Inflammatory macrophage treated with lipopolysaccharide for 1 hour (primary cell): ENCODE measurements at regions not wholly inside any gene's neighbourhood (a gene's known extent, or its start where the extent isn't known, plus 50 kb on each side); places are given as distances from the start of the nearest gene placed in this dataset.

Experiments used
- DNase-seq, 2 donors: peaks; one replicate each; pipeline ENCODE4 v3.0.0-alpha.2; 2020 to 2022

DNA sequence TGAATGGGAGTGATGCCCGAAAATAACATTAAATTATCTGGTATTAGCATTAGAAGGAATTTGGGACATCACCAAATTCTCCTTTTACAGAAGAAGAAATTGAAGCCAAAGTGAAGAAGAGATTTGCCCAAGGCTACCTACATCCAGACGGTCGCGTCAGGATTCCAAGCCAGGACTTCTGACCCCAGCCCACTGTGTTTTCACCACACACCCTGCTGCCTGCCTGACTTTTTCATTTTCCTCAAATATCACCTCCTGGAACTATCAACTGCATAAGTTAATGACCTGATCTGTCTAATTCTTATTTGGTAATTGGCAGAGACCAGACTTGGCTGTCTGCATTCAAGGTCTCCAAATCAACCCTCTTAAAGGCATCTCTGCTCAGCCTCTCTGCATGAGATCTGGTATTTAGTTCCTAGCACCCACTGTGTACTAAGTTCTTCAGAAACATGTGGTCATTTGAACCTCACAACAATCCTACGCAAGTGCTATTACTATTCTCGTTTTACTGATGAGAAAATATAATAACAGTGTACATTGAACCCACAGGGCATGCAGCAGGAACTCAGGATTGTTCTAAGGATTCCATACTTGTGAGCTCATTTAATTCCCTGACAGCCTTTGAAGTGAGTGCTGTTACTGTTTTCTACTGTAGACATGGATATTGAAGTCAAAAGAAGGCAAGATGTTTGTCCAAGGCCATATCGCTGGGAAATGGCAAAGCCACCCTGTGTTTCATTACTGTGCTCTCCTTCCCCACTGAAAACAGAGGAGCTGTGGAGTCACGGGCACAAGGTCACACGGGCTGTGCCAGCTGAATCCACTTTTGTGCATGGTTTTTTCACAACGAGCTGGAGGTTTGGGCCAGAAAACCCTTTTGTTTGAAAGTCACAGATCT is 195.2 kb upstream of the C1QTNF7 start:
- no peak for DNase-seq

- DNase-seq: no peak
Observed at GRCh38 chr4:15233264-15233597, 194.6 kb upstream of the C1QTNF7 start.

GRCh38 chr4:15233626-15234025 is 194.2 kb upstream of the C1QTNF7 start:
- no peak for DNase-seq

- DNase-seq: peak; percentile 61 to 66
Observed at GRCh38 chr4:15234116-15234855, 193.5 kb upstream of the C1QTNF7 start.

- peak in 1 of 2 donors; percentile 67 for DNase-seq
Observed at GRCh38 chr4:15234856-15235126, 193.0 kb upstream of the C1QTNF7 start.

GRCh38 chr4:15235135-15235534 is 192.7 kb upstream of the C1QTNF7 start:
- no peak for DNase-seq

- peak; percentile 75 to 93 for DNase-seq
Observed at GRCh38 chr4:15237648-15238230, 190.1 kb upstream of the C1QTNF7 start.

DNA sequence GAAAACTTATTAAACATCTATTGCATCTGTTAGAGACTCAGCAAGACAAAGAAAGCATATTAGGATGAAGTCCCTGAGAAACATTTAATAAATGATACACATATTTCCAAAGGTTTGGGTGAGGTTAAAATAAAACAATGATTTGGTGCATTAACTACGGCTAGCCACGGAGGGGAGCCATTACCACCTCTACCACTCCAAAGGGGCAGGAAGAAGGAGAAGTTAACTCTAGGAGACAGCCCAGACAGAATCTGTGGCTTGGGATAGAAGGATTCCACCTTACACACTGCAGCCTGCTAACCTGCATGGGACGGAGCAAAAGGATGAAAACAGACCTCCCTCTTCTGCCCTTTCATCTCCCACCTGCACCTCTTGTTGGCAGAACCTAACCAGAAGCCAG is 189.1 kb upstream of the C1QTNF7 start:
- DNase-seq: peak; percentile 49 to 65

- no peak for DNase-seq
Observed at GRCh38 chr4:15239866-15240265, 188.0 kb upstream of the C1QTNF7 start.

DNA sequence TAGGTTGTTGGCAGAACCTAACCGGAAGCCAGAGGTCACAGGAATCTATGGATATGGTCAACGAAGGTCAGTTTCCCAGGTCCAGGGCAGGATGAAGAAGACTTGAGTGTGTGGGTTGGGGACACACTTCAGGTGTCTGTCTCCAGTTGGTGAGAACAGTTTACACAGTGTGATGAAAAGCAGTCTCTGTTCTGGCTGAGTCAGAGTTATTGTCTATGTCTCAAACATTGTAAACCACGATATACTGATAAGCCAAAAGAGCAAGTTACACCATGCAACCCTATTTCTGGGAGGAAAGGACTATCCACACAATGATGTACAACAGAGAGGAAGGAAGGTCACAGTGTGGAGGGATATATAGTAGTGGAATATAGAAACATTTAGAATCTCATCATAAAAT is 187.1 kb upstream of the C1QTNF7 start:
- no peak for DNase-seq

- DNase-seq: peak; percentile 48 to 70
Observed at GRCh38 chr4:15242021-15242420, 185.8 kb upstream of the C1QTNF7 start.

DNA sequence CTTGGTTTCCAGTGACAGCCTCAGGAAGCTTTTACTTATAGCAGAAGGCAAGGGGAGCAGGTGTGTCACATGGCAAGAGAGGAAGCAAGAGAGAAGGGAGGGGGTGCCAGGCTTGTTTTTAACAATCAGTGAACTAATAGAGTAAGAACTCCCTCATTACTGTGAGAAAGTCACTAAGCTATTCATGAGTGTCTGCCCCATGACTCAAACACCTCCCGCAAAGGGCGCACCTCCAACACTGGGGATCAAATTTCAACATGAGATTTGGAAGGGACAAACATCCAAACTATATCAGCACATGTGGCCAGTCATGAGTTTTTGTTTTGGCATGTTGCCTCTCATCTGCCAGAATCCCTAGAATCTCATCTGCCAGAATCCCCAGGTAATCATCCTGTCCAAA is 183.5 kb upstream of the C1QTNF7 start:
- DNase-seq: no peak

GRCh38 chr4:15245006-15245530 is 182.8 kb upstream of the C1QTNF7 start:
- no peak for DNase-seq

GRCh38 chr4:15250021-15250441 is 177.8 kb upstream of the C1QTNF7 start:
- no peak for DNase-seq

GRCh38 chr4:15253349-15253748 is 174.5 kb upstream of the C1QTNF7 start:
- DNase-seq: peak; percentile 51 to 55

- peak; percentile 86 for DNase-seq
Observed at GRCh38 chr4:15254236-15254880, 173.5 kb upstream of the C1QTNF7 start.

GRCh38 chr4:15255537-15255936 is 172.3 kb upstream of the C1QTNF7 start:
- no peak for DNase-seq

- no peak for DNase-seq
Observed at GRCh38 chr4:15260758-15261157, 167.1 kb upstream of the C1QTNF7 start.

DNA sequence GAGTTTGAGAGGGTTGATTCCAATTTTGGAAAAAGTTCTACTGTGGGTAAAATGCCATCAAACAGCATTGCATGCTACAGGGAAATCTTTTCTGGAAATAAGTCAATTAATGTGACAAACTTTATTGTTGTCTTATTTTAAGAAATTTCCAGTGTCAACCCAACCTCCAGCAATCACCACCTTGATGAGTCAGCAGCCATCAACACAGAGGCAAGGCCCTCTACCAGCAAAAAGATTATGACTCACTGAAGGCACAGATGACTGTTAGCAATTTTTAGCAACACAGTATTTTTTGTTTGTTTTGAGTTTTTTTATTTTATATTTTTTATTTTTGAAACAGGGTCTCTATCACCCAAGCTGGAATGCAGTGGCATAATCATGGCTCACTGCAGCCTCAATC is 165.4 kb upstream of the C1QTNF7 start:
- DNase-seq: no peak

GRCh38 chr4:15270201-15270600 is 157.6 kb upstream of the C1QTNF7 start:
- peak; percentile 62 to 83 for DNase-seq

DNA sequence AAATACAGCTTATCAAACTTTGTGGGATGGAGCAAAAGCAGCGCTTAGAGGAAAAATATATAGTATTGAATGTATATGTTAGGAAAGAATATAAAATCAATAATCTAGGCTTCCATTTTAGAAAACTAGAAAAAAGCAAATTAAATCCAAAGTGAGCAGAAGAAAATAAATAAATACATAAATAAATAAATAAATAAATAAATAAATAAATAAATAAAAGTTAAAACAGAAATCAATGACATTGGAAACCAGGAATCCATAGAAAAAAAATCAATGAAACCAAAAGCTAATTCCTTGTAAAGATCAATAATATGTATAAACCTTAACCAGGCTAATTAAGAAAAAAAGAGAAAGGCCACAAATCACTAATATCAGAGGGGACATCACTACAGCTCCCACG is 141.8 kb upstream of the C1QTNF7 start:
- no peak for DNase-seq

DNA sequence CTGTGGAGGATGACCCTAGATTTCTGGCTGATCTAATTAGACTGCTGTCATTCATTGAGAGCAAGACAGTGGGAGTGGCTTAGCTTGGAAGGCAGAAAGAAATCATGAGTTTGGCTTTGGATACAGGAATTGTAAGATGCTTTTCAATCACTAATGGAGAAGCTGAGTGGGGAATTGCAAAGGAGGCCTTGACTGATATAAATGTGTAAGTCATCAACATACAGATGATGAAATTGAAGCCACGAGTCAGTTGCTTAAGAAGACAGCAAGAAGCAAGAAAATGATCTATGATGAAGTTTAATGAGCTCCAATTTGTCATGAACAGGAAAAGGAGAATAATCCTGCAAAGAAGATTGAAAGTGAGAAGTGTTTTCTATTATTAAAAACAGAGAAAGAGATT is 136.7 kb upstream of the C1QTNF7 start:
- peak; percentile 58 to 71 for DNase-seq

DNA sequence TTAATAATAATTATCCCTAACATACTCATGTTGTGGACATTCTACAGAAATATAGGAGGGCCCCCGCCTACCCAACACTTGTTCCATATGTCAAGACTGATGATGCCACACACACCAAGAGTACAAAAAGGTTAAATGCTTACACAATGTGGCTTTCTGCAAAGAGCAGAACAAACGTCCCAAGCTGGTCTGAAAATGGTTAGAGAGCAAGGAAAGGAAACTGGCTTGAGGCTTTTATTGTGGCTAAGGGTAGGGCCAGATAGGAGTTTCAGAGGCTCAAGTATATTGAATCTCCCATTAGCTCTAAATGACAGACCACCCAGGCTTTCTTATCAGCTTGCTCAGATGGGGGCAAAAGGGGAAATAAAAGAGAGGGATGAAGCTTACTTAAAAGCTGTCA is 134.1 kb upstream of the C1QTNF7 start:
- DNase-seq: peak; percentile 8 to 44
